Lung (tissue), 11 donors: ENCODE measurements at regions not wholly inside any gene's neighbourhood (a gene's known extent, or its start where the extent isn't known, plus 50 kb on each side); places are given as distances from the start of the nearest gene placed in this dataset.

Source experiments
- ATAC-seq: fragments of 200-7000 bp; cut with Tn5 transposase; one replicate; pipeline ENCODE4 v1.9.1; 2020; ENCODE audit warnings: moderate number of reproducible peaks; ENCODE audit not compliant: insufficient read depth, low FRiP score
- DNase-seq, 3 donors: peaks; one replicate each; pipeline ENCODE4 v3.0.0-alpha.2; 2013 to 2017
- H3K27ac ChIP-seq, 2 donors: one replicate each; pipeline ENCODE4 v1.5.1; 2013; ENCODE audit warnings: mild to moderate bottlenecking in 2 of 2, moderate library complexity in 2 of 2, control low read depth in 1 of 2, inconsistent platforms in 1 of 2, low read depth in 1 of 2, low read length in 1 of 2
- H3K27me3 ChIP-seq, 3 donors: one replicate each; pipeline ENCODE4 v1.5.1; 2013; ENCODE audit warnings: low read length in 2 of 3; ENCODE audit not compliant: control insufficient read depth in 3 of 3, insufficient read depth in 3 of 3
- H3K36me3 ChIP-seq, 4 donors: one replicate each; pipeline ENCODE4 v1.5.1; 2013; ENCODE audit warnings: low read length in 4 of 4, mild to moderate bottlenecking in 1 of 4, moderate library complexity in 1 of 4; ENCODE audit not compliant: control insufficient read depth in 4 of 4, insufficient read depth in 4 of 4
- H3K4me1 ChIP-seq, 5 donors: one replicate each; pipeline ENCODE4 v1.5.1; 2013; ENCODE audit warnings: low read length in 5 of 5, mild to moderate bottlenecking in 2 of 5, moderate library complexity in 1 of 5; ENCODE audit not compliant: control insufficient read depth in 5 of 5, insufficient read depth in 5 of 5
- H3K4me3 ChIP-seq: one replicate; pipeline ENCODE4 v1.5.1; 2013; ENCODE audit warnings: mild to moderate bottlenecking, control low read depth, moderate library complexity
- H3K9ac ChIP-seq, 2 donors: one replicate each; pipeline ENCODE4 v1.5.1; 2013; ENCODE audit warnings: low read length in 2 of 2, control low read depth in 1 of 2; ENCODE audit not compliant: insufficient read depth in 1 of 2
- H3K9me3 ChIP-seq, 4 donors: one replicate each; pipeline ENCODE4 v1.5.1; 2013; ENCODE audit warnings: low read length in 3 of 4, mild to moderate bottlenecking in 1 of 4, moderate library complexity in 1 of 4; ENCODE audit not compliant: control insufficient read depth in 4 of 4, insufficient read depth in 3 of 4
- CTCF ChIP-seq: IDR thresholded peaks from 2 replicates; pipeline ENCODE4 v1.5.1; 2012; ENCODE audit warnings: mild to moderate bottlenecking; ENCODE audit errors: control extremely low read depth, extremely low read depth
- WGBS, 2 donors: extraction: QIAGEN DNeasy Blood & Tissue Kit; methylation state at CpG; one replicate each; pipeline ENCODE4 v1.1.7; 2013; 5-methylcytosine and 5-hydroxymethylcytosine counted together
- donor health status: control.
- donor health status: control.
- donor health status: Bipolar disorder and iron deficiency.
- donor health status: healthy.
- donor health status: DM: yes; HTN: yes; CAD: no.

- no peak for ATAC-seq
- Histone ChIP-seq H3K27me3 (no peaks in the 10 kb centered on the region), H3K36me3 (no peaks in the 10 kb centered on the region), H3K4me1 (peaks cover 0 to 2% (median 0%) of the 10 kb centered on the region in 5 donors), H3K9me3 (no peaks in the 10 kb centered on the region), H3K9ac (no peak overlapping the region), H3K4me3 (no peak overlapping the region), H3K27ac (no peak overlapping the region)
- DNase-seq, result no peak
- TF ChIP-seq CTCF, result no peak
- WGBS, 2 donors, result 73 to 78% methylated on average over 4 of the region's 4 CpGs
These were observed 59.7 kb upstream of the PGRMC2 start for GRCh38 chr4:128347175-128347868.

GRCh38 chr4:128346054-128346716, 58.6 kb upstream of the PGRMC2 start:
- TF ChIP-seq CTCF, result no peak
- Histone ChIP-seq H3K36me3 (no peaks in the 10 kb centered on the region), H3K9ac (no peak overlapping the region), H3K4me1 (peaks cover 0 to 2% (median 0%) of the 10 kb centered on the region in 5 donors), H3K27ac (no peak overlapping the region), H3K27me3 (no peaks in the 10 kb centered on the region), H3K4me3 (no peak overlapping the region), H3K9me3 (no peaks in the 10 kb centered on the region)
- no peak for ATAC-seq
- WGBS, 2 donors, result 94% methylated on average over 3 of the region's 3 CpGs
- no peak for DNase-seq

- DNase-seq (no peak), ATAC-seq (no peak)
- H3K9me3 ChIP-seq, result no peaks in the 10 kb centered on the region
- TF ChIP-seq CTCF, result no peak
- no peaks in the 10 kb centered on the region for H3K36me3 ChIP-seq
- no peak overlapping the region for H3K27ac ChIP-seq
- peaks cover 0 to 2% (median 0%) of the 10 kb centered on the region in 5 donors for H3K4me1 ChIP-seq
- H3K4me3 ChIP-seq, result no peak overlapping the region
- 58 to 72% methylated on average over 1 of the region's 1 CpG for WGBS, 2 donors
- H3K9ac ChIP-seq, result no peak overlapping the region
- no peaks in the 10 kb centered on the region for H3K27me3 ChIP-seq
These were observed 58.0 kb upstream of the PGRMC2 start for GRCh38 chr4:128345650-128346049.
